ENCODE measurements at regions not wholly inside any gene's neighbourhood (a gene's known extent, or its start where the extent isn't known, plus 50 kb on each side); places are given as distances from the start of the nearest gene placed in this dataset.

- 8% methylated on average over 1 of the region's 1 CpG for WGBS (ENCODE audit: insufficient coverage, low coverage, missing lambda C conversion rate)
Observed at GRCh38 chr17:73974536-73974935, 228.9 kb upstream of the RPL38 start.

GRCh38 chr17:73976147-73976546 is 227.3 kb upstream of the RPL38 start:
- BruUV-seq (replicated peaks), result no TSS peak
- Histone ChIP-seq H3K4me2 (ENCODE audit: insufficient read depth, low read length) (no peak overlapping the region), H3K36me3 (ENCODE audit: control insufficient read depth, insufficient read depth, low read length) (no peaks in the 10 kb centered on the region), H3K9me1 (ENCODE audit: control insufficient read depth, insufficient read depth, low read length) (peaks cover 3% of the 10 kb centered on the region), H3K27me3 (ENCODE audit: control insufficient read depth in 2 of 2, insufficient read depth in 2 of 2, low read length in 2 of 2) (peaks cover 2 to 48% of the 10 kb centered on the region in 2 experiments; a peak in 3 of 5 replicates), H2AFZ (ENCODE audit: low read depth, low read length) (no peak overlapping the region), H3K4me3 (no peak overlapping the region), H3K9ac (ENCODE audit: insufficient read depth in 1 of 2, low read depth in 2 of 2, low read length in 2 of 2) (no peak overlapping the region), H3K4me1 (replicated peaks in 1 of 2; ENCODE audit: control insufficient read depth in 2 of 2, insufficient read depth in 2 of 2, low read length in 2 of 2) (peaks cover 5 to 7% of the 10 kb centered on the region in 2 experiments; a peak in 2 of 5 replicates), H3K79me2 (ENCODE audit: control insufficient read depth, insufficient read depth, low read length) (no peaks in the 10 kb centered on the region), H3K9me3 (replicated peaks; ENCODE audit: control insufficient read depth, insufficient read depth, low read depth, low read length) (no peaks in the 10 kb centered on the region), H3K27ac (ENCODE audit: extremely low read depth, low read depth, low read length) (no peak overlapping the region), H4K20me1 (replicated peaks; ENCODE audit: control insufficient read depth, insufficient read depth, low read length) (peaks cover 5% of the 10 kb centered on the region; the same call in 1 of the 2 replicates)
- DNase-seq (ENCODE audit: extremely low read depth in 1 of 4, low spot score in 3 of 4) (peak in 1 of 4 experiments; percentile 18), FAIRE-seq (no peak), ATAC-seq (no peak)
- ChIA-PET CTCF (ENCODE audit: low intra/inter-chr PET ratio) (no interaction called here), POLR2A (interaction anchor here (1.5 kb wide), 1 partner anchor 11 kb away, joined by 4 read pairs; no protein-coding TSS in a partner anchor)
- in situ Hi-C loops (cut with MboI), result no loop called here
- WGBS (ENCODE audit: insufficient coverage, low coverage, missing lambda C conversion rate), result 0% methylated on average over 1 of the region's 1 CpG
- intact Hi-C loops (cut with micrococcal nuclease), result no loop called here
- peak; percentile 44; the same call in 1 of the 2 replicates for TF ChIP-seq MEF2A (IDR thresholded peaks at IDR 0.05; ENCODE audit: control insufficient read depth, low read depth, low read length)
- TF ChIP-seq REST (IDR thresholded peaks at IDR 0.05; ENCODE audit: borderline replicate concordance), result no peak
- no peak for TF ChIP-seq REST (CRISPR knock-in tag; IDR thresholded peaks at IDR 0.05; ENCODE audit: low read depth)

More at GRCh38 chr17:73974536-73974935, 228.9 kb upstream of the RPL38 start:
- Histone ChIP-seq H3K9ac (ENCODE audit: insufficient read depth in 1 of 2, low read depth in 2 of 2, low read length in 2 of 2) (no peak overlapping the region), H3K4me1 (replicated peaks in 1 of 2; ENCODE audit: control insufficient read depth in 2 of 2, insufficient read depth in 2 of 2, low read length in 2 of 2) (peaks cover 5 to 7% of the 10 kb centered on the region in 2 experiments; a peak in 2 of 5 replicates), H3K36me3 (ENCODE audit: control insufficient read depth, insufficient read depth, low read length) (no peaks in the 10 kb centered on the region), H3K79me2 (ENCODE audit: control insufficient read depth, insufficient read depth, low read length) (no peaks in the 10 kb centered on the region), H3K4me2 (ENCODE audit: insufficient read depth, low read length) (no peak overlapping the region), H3K27ac (ENCODE audit: extremely low read depth, low read depth, low read length) (no peak overlapping the region), H3K27me3 (ENCODE audit: control insufficient read depth in 2 of 2, insufficient read depth in 2 of 2, low read length in 2 of 2) (peaks cover 2 to 49% of the 10 kb centered on the region in 2 experiments; a peak in 3 of 5 replicates), H3K9me3 (replicated peaks; ENCODE audit: control insufficient read depth, insufficient read depth, low read depth, low read length) (no peaks in the 10 kb centered on the region), H3K4me3 (no peak overlapping the region), H4K20me1 (replicated peaks; ENCODE audit: control insufficient read depth, insufficient read depth, low read length) (peaks cover 5% of the 10 kb centered on the region; the same call in 1 of the 2 replicates), H3K9me1 (ENCODE audit: control insufficient read depth, insufficient read depth, low read length) (peaks cover 3% of the 10 kb centered on the region), H2AFZ (ENCODE audit: low read depth, low read length) (no peak overlapping the region)
- no TSS peak for BruUV-seq (replicated peaks)
- ChIA-PET CTCF (ENCODE audit: low intra/inter-chr PET ratio) (no interaction called here), POLR2A (interaction anchor here (0.7 kb wide), 1 partner anchor 48 kb away, joined by 3 read pairs; no protein-coding TSS in a partner anchor)
- TF ChIP-seq, protein P1, sequence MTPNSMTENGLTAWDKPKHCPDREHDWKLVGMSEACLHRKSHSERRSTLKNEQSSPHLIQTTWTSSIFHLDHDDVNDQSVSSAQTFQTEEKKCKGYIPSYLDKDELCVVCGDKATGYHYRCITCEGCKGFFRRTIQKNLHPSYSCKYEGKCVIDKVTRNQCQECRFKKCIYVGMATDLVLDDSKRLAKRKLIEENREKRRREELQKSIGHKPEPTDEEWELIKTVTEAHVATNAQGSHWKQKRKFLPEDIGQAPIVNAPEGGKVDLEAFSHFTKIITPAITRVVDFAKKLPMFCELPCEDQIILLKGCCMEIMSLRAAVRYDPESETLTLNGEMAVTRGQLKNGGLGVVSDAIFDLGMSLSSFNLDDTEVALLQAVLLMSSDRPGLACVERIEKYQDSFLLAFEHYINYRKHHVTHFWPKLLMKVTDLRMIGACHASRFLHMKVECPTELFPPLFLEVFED (CRISPR knock-in tag; conservative IDR thresholded peaks at IDR 0.05), result no peak
- DNase-seq (ENCODE audit: extremely low read depth in 1 of 4, low spot score in 3 of 4) (no peak), ATAC-seq (no peak), FAIRE-seq (no peak)
- intact Hi-C loops (cut with micrococcal nuclease) (no loop called here), in situ Hi-C loops (cut with MboI) (no loop called here)
